NCI-H446 treated with DMSO at 0.1 percent for 48 hours (cell line): ENCODE measurements at regions not wholly inside any gene's neighbourhood (a gene's known extent, or its start where the extent isn't known, plus 50 kb on each side); places are given as distances from the start of the nearest gene placed in this dataset.

ENCODE experiments used
- DNase-seq: peaks from one replicate; lab custom pipeline; 2025; lab: John Stamatoyannopoulos, UW

DNA sequence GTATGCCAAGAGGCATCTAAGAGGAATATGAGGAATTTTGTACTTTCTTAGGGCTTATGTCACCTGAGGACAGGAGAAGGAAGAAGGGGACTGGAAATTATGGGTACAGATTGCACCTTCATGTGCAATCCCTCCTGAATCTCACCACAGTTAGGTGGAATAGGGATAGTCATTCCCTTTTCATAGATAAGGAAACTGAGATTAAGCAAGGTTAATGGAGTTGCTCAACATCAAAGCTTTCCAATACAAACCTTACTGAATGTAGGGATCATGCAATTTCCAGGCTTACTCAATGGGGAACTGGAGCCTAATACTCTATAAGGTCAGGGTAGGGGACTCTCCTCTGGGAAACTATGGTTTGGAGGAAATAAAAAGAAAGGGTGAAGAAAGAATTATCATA is 133.0 kb downstream of the C11orf87 start:
- no peak for DNase-seq

DNA sequence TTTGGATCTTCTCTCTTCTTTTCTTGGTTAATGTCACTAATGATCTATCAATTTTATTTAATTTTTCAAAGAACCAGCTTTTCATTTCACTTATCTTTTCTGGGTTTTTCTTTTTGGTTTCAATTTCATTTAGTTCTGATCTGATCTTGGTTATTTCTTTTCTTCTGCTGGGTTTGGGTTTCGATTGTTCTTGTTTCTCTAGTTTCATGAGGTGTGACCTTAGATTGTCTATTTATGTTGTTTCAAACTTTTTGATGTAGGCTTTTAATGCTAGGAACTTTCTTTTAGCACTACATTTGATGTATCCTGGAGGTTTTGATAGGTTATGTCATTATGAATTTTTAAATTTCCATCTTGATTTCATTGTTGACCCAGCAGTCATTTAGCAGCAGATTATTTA is 142.3 kb downstream of the C11orf87 start:
- no peak for DNase-seq

DNA sequence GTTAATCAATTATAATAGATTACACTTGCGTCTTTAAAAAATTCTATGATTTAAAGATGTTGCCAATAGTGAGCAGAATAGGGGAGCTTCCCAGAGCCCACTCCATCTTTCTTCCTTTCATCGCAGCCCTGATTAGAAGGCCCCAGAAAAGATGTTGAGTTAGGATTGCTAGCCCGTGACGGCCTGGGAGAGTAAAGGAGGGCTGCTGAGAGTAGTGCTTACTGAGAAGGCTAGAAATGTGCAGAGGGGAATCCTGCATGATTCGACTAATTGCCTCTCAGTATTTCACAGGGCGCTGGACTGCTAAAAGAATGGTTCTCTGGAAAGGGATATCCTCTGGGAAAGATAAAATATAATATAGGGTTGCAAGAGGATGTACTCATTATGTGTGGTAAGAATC is 160.5 kb downstream of the C11orf87 start:
- DNase-seq = no peak

DNA sequence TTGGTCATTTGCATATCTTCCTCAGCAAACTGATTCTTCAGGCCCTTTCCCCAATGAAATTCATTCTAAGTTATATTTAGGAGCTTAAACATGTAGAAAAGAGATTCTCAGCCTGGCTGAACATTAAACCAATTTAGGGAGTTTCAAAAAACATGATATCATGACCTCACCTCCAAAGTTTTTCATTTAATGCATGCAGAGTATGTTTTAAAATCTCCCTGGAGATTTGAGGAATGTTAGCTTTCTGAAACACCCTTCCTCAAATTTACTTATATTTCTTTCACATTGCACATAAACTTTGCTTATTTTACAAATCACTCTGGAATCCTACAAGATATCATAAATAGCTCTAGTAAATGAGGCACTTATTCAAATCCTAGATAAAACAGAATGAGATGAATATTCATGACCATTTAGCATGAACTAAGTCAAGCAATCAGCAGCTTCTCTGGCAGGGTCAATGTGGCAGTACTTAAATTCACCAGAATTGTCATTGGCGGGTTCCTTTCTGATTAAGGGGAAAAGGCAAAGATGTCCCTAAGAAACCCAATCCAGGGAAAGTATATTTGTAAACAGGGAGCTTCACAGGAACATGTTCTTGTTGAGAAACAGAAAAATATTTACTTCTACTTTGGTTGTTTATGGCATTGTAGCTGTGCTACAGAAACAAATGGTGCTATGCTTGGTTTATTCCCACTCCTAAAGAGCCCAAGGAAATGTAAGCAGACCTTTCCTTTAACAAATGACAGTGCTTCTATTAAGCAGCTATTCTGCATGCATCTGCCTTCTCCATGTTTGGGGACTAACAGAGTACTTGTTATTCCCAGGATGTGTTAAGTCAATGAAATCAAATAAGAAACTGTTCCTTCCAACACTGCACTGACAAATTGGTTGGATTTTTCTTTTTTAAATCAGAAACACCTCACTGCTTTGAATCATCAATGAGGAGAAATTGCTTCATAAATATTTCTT is 162.3 kb downstream of the C11orf87 start:
- no peak for DNase-seq

DNA sequence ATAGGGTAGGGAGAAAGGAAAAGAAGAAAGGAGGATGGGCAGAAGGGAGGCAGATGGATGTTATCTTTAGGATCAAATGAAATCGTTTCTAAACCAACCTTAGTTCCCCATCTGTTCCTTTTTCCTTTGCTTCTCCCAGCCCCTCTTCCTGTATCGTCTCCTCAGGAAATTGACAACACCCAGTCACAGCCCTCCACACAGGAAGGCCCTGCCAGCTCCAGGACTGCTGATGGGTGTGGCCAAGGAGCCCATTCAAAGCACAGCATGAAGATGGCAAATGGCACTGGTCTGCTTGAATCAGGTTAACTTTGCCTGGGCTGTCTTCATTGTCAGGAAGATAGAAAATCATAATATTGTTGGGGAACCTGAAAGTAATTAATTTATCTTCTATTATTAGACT is 164.8 kb downstream of the C11orf87 start:
- no peak for DNase-seq

DNA sequence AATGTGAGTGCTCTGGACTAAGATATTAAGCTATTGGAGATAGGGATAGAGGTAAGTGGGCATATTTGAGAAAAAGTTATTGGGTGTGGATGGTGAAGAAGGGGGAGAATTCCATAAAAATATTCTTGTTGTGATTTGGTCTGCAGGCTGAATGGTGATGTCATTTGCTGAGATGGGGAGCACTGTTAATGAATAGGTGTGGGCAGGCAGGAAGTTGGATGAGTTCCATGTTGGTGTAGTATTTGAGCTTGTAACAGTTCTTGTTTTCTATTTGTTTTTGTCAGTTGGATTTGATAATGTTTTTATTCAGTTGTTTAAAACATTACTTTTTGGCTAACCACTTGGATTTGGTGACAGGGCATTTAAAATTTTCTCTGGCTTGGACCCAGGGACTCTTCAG is 168.8 kb downstream of the C11orf87 start:
- DNase-seq = no peak

DNA sequence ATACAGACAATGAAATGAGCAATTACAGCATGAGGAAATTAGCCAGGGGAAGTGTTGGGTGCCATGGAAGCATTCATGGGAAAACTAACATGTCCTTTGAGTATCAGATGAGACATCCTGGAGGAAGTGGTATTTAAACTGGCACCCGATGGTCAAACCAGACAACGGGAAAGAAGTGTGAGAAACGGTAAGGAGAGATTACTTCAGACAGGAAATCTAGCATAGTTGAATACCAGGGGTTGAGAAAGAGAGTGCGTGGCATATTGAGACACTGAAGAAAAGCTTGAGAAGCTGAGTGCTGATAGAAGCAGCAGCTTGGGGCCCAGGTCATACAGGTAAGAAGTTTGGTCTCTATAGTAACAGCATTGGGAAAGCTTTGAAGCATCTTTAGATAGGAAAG is 175.3 kb downstream of the C11orf87 start:
- no peak for DNase-seq

DNA sequence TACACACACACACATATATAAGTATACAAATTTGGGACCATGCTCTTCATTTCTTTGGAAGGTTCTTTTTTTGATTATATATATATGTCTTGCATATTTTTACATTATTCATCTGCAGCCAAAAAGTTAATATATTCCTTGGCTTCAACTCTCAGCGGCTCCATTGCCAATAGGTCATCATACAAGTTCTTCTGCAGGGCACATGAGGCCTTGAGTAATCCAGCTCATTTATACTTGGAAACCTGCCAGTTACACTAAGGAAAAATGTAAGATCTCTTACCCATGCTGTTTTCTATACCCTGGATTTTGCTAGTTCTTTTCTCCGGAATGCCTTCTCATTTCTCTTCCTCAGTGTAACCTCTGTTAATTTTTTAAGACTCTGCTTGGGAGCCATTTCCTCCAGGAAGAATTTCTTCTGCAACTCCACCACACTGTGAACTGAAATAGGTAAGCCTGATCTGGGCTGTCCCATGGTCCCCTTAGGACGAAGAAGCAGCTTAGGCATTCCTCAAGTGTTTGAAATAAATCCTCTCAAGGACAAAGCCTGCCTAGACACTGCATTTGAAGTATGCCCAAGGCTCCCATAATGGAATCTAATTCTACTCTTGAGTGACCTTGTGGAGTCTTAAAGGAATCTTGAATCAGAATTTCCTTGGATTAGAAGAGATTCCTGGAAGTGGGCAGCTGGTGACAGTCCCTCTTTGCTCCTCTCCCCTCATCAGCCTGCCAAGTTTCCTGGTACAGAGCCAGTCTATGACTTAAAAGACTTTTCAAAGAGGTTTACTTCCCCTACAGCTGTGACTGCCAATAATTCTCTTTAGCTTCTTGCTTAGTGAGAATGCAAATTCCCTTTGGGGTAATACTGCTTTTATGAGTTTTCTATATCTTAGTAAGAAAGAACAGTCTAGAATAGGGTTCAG is 182.8 kb downstream of the C11orf87 start:
- peak; percentile 84 for DNase-seq

DNA sequence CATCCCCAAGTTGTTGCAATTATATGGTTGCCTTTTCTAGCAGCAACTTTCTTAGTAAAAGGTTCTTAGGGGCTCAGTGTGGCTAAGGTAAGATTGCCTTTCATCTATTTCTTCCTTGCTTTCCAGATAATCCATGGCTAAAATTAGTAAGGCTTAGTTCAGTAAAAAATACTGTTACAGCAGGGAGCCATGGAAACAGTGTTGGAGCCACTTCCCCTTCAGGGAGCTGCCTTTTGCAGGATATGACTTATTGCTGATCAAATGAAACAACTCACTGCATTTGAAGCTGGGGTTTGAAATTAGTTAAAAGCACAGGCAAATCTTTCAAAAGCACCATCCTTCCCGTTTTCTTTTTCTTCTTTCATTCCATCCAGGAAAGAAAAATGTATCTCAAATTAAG is 184.3 kb downstream of the C11orf87 start:
- DNase-seq = no peak

DNA sequence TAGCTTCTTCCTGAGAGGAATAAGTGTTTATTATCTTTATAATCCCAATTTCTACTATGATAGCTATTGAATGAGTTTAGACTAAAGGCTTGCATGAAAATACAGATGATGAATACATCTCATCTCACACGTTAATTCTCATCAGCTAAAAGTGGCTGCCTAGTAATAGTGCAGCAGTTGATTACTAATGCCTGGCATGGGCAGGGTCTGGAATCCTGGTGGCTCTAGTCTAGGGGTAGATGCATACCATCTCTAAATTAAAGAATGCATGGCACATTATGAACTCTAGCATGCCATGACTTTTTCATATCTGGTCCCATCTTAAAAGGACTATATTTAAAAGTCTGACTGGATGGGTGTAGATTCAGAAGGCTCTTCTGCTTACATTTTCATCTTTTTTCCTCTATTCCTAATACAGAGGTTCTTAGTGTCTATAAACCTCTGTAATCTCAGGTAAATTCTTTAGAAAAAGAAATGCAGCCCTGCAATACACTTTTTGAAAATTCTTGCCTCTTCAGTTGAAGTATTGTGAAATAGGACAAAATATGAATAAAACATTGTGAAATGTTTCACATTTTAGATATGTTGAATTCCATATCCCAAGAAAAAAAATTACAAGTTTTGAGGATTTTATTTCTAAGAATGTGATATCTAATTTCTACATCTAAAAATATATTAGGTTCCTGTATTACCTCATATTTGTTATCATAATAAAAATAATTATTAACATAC is 187.6 kb downstream of the C11orf87 start:
- DNase-seq = no peak

DNA sequence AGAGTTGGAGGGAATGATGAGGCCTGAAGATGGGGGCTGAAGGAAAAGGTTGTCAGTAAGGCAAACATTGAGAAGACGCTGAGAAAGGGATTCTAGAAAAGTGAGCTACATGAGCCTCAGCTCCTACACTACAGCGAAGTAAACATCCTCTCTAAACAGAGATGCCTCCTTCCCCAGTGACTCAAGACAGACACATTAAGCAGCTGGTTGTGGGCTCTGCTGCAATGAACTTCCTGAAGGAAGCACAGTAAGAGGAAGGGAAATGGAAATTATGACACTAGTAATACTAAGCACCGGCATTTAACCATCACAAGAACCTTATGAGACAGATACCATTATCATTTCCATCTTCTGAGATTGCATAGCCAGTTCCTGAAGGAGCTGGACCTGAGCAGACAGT is 190.5 kb downstream of the C11orf87 start:
- DNase-seq = no peak

DNA sequence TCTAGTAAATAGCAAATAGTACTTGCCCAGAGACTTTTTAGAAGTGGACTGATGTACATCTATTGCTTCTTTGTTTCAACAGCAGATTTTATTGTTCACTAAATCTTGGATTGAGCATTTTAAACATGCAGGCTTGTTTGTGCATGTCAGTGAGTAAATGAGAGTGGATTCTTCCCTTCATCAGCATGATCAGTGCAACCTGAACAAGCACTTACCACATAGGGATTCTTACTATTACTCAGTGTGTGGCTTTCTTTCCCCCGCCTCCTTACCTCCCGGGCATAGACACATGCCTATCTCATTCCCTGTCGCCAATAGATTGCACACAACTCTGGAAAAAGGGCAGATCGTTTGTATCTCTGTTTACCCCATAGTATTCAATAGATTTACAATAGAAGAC is 197.5 kb downstream of the C11orf87 start:
- DNase-seq = no peak

DNA sequence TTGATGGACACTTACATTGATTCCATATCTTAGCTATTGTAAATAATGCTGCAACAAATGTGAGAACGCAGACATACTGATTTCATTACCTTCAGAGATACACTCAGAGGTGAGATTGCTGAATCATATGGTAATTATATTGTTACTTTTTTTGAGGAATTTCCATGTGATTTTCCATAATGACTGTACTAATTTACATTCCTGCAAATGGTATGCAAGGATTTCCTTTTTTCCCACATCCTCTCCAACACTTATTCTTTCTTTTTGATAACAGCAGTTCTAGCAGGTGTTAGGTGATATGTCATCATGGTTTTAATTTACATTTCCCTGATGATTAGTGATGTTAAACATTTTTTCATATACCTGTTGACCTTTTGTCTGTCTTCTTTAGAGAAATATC is 207.7 kb downstream of the C11orf87 start:
- DNase-seq = no peak

DNA sequence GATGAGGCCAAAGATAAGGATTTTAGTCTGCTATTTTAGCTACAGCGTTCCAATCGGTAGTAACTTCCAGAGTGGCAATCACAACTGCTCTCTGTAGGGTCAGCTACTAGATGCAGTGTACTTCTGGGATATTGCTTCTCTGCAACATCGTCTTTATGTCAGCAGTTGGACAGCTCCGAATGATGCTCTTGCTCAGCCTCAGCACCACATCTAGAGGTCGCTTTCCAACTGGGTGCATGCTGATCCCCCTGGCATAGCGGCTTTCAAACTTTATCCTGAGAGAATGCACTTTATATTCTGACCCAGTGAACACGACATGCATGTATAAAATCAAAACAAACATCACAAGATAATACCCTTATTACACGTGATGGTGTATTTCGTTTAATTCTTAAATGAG is 219.6 kb downstream of the C11orf87 start:
- no peak for DNase-seq

DNA sequence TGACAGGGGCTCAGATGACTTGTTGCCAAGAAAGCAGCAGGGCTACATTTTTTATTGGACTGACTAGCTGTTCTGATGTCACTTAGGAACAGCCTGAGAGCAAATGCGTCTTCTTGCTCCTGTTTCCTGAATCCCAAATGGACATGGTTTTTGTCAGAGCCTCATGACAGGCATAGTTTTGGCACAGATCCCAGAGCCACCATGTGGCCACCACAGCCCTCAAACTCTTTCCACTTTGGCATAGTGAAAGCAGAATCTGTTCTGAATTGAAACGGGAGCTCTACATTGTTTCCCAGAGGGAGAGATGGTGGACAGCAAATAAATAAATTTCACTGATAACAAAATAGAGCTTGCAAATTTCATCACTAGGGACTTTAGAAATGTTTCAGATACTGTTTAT is 222.2 kb downstream of the C11orf87 start:
- DNase-seq = peak; percentile 99

DNA sequence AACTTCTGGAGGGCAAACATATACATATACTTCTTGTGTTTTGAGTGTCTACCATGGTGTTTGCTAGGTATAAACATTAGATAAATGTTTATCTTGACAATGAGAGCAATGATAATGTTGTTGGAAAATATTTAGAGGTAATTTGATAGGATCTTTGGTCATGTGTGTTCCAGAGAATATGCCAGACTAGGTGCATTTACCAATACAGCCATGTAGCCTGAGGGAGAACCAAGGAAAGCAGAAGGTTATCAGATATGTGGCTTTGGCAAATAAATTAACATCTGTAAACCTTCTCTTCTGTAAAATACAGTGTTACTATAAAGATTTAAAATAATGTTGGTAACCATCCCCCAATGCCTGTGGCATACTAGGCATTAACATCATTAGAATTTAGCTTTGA is 226.8 kb downstream of the C11orf87 start:
- no peak for DNase-seq

DNA sequence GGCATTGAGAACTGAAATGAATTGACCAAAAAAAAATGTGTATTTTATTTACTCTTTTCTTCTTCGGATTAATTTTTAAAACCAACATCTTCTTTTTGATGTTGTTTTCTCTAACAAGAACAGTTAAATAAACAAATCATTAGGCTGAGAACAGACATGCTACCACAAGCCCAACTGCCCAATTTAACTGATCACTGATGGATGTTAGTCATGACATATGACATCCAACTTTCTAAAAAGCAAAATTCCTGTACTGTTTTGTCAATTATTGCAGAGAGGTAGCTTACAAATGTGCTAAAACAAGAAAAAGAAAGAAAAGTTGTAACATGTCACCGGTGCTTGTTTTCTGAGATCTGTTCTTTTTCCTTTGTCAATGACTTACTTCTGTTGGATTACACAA is 232.1 kb downstream of the C11orf87 start:
- peak; percentile 46 for DNase-seq

DNA sequence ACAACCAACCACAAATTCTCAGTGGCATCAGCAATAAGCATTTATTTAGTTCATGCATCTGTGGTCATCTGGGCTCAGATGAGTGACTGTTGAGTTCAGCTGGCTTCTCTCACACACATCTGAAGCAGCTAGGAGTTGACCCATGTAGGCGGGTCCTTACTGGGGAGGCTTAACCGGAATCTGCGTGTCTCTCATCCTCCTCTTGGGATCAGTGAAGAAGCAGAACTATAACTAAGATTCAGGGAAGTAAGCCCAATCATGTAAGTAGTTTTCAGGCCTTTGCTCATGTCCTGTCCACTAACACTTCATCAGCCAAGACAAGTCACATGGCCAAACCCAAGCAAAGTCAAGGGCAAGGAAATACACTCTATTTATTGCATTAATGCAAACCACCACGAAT is 236.2 kb downstream of the C11orf87 start:
- DNase-seq = no peak

DNA sequence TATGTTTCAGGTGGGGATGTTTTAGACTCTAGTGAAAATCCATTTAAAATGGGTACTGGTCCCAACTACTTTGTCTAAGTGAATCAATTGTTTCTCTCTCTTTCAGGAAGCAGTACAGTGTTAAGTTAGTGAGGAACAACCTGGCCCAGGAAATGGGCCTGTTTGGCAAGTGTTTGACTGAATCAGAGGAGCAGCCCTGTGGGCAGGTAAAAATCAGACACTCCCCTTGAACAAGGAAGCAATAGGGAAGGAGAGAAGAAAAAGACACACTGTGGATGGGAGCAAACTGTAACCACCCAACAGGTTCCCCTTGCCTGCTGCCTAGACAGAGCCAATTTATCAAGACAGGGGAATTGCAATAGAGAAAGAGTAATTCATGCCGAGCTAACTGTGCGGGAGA is 245.7 kb downstream of the C11orf87 start:
- DNase-seq = no peak

DNA sequence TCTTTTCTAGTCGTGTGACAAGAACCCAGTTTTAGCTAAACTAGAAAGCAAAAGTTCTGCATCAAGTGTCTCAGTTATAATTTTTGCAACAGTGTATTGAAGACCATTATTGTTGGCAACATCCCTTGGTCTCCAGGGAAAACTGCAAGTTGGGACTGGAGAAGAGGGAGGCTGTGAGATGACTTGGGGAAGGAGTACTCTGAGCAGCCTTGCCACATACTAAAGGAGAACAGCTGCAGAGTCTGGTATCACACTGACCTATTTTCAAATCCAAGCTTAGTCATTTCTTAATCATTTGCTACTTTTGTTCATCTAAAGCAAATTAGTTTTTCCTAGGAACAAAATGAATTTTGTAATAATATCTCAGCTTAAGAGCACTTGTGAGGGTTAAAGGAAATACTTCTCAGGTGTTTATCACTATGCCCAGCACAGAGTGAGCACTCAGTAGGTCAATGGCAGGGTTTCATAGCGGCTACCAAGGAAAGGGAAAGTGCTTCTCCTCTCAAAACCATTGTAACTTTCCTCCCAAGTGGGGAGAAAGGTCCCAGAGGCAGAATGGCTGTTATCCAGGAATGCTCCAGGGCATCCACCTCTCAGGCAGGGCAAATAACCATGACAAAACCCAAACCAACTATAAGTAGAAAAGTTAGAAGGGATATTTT is 247.1 kb downstream of the C11orf87 start:
- no peak for DNase-seq

DNA sequence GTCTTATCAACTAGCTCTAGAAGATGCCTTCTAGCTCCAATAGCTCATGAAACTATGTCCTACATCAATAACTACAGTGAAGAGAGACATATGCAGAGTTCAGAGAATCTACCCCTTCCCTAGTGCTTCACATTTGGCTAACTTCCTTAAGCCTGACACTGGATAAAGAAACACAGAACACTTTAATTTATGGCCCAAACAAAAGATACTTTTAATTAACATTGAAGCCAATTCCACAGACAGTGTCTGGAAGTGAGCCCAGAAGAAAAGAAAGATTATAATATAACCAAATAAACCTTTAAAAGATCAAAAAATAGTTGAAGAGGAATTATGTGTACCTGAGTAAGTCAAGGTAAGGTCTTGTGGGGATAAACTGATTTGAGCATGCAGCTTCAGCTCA is 255.2 kb downstream of the C11orf87 start:
- no peak for DNase-seq

DNA sequence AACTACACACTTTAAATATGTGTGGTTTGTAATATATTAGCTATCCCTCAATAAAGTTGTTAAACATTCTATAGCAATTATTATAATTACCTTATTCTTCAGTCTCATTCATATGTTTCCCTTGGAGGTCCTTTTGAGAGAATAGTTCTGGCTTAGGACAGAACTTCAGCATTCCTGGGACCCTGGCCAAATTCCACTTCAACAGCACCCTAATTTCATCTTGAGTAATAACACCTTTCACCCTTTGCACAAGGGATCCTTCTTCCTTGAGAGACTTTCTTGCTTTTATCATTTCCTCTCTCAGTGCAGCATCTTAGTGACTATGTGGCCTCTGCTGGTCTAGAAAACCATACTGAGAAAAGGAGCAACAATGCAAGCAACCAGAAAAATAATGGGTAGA is 255.9 kb downstream of the C11orf87 start:
- no peak for DNase-seq
